ENCODE measurements at regions not wholly inside any gene's neighbourhood (a gene's known extent, or its start where the extent isn't known, plus 50 kb on each side); places are given as distances from the start of the nearest gene placed in this dataset.

DNA sequence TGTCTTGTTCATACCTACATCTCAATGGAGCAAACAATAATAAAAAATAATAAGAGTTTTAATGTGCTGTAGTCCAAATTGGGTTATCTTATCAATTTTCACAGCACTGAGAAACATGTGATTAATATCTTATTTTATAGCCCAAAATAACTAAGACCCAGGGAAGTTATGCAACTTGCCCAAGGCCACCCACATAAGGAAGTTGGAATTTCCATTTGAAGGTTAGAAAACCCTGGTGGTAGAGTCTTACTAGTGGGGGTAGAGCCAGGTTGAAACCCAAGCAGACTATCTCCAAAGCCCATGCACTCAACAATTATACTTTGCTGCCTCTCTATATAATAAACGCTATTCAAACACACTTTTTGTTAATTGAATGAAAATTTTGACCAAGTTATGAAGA lies 270.0 kb upstream of the CAND1 start:
- no peak for TF ChIP-seq EZH2 (IDR thresholded peaks at IDR 0.05)
- TF ChIP-seq POLR2AphosphoS5 (IDR thresholded peaks at IDR 0.05; ENCODE audit: borderline replicate concordance, low read depth, low read length) = no peak

Measured in SK-N-MC (cell line).